ENCODE measurements at regions not wholly inside any gene's neighbourhood (a gene's known extent, or its start where the extent isn't known, plus 50 kb on each side); places are given as distances from the start of the nearest gene placed in this dataset.

GRCh38 chr5:124634741-124635323 is 111.6 kb downstream of the ZNF608 start:
- no peaks in the 10 kb centered on the region for H3K9me3 Mint-ChIP-seq (ENCODE audit: insufficient read depth)
- no peak for DNase-seq
- no peak overlapping the region for H3K4me3 Mint-ChIP-seq
- H3K4me1 Mint-ChIP-seq (ENCODE audit: low read depth), result no peaks in the 10 kb centered on the region
- ChIA-PET CTCF (no interaction called here), POLR2A (no interaction called here)
- no peak for ATAC-seq
- no peaks in the 10 kb centered on the region for H3K36me3 Mint-ChIP-seq (ENCODE audit: low read depth)
- H3K27ac Mint-ChIP-seq, result no peak overlapping the region
- peaks cover 10% of the 10 kb centered on the region for H3K27me3 Mint-ChIP-seq (ENCODE audit: low read depth)

- ATAC-seq (no peak), DNase-seq (no peak)
- POLR2A ChIA-PET, result no interaction called here
- CTCF ChIA-PET, result no interaction called here
- Mint-ChIP-seq H3K36me3 (ENCODE audit: low read depth) (no peaks in the 10 kb centered on the region), H3K4me3 (no peak overlapping the region), H3K4me1 (ENCODE audit: low read depth) (no peaks in the 10 kb centered on the region), H3K9me3 (ENCODE audit: insufficient read depth) (no peaks in the 10 kb centered on the region), H3K27me3 (ENCODE audit: low read depth) (peaks cover 10% of the 10 kb centered on the region), H3K27ac (no peak overlapping the region)
These were observed 112.2 kb downstream of the ZNF608 start for GRCh38 chr5:124634228-124634739.

GRCh38 chr5:124633209-124633608 is 113.2 kb downstream of the ZNF608 start:
- POLR2A ChIA-PET, result no interaction called here
- DNase-seq, result no peak
- CTCF ChIA-PET, result no interaction called here
- ATAC-seq, result no peak
- no peaks in the 10 kb centered on the region for H3K36me3 Mint-ChIP-seq (ENCODE audit: low read depth)
- H3K4me1 Mint-ChIP-seq (ENCODE audit: low read depth), result no peaks in the 10 kb centered on the region
- H3K27me3 Mint-ChIP-seq (ENCODE audit: low read depth), result peaks cover 10% of the 10 kb centered on the region
- H3K4me3 Mint-ChIP-seq, result no peak overlapping the region
- H3K9me3 Mint-ChIP-seq (ENCODE audit: insufficient read depth), result no peaks in the 10 kb centered on the region
- no peak overlapping the region for H3K27ac Mint-ChIP-seq

- CTCF ChIA-PET, result no interaction called here
- POLR2A ChIA-PET, result no interaction called here
- no peak overlapping the region for H3K27ac Mint-ChIP-seq
- peaks cover 10% of the 10 kb centered on the region for H3K27me3 Mint-ChIP-seq (ENCODE audit: low read depth)
- H3K4me3 Mint-ChIP-seq, result no peak overlapping the region
- H3K36me3 Mint-ChIP-seq (ENCODE audit: low read depth), result no peaks in the 10 kb centered on the region
- ATAC-seq, result no peak
- no peak for DNase-seq
- no peaks in the 10 kb centered on the region for H3K9me3 Mint-ChIP-seq (ENCODE audit: insufficient read depth)
- H3K4me1 Mint-ChIP-seq (ENCODE audit: low read depth), result no peaks in the 10 kb centered on the region
These were observed 114.4 kb downstream of the ZNF608 start for GRCh38 chr5:124631874-124632550.

GRCh38 chr5:124630767-124631704 is 115.4 kb downstream of the ZNF608 start:
- ATAC-seq (no peak), DNase-seq (no peak)
- Mint-ChIP-seq H3K27ac (no peak overlapping the region), H3K36me3 (ENCODE audit: low read depth) (no peaks in the 10 kb centered on the region), H3K9me3 (ENCODE audit: insufficient read depth) (no peaks in the 10 kb centered on the region), H3K27me3 (ENCODE audit: low read depth) (peaks cover 7% of the 10 kb centered on the region), H3K4me1 (ENCODE audit: low read depth) (no peaks in the 10 kb centered on the region), H3K4me3 (no peak overlapping the region)
- CTCF ChIA-PET, result no interaction called here
- POLR2A ChIA-PET, result no interaction called here

GRCh38 chr5:124628721-124629596 is 117.5 kb downstream of the ZNF608 start:
- ATAC-seq (no peak), DNase-seq (no peak)
- no peak overlapping the region for H3K4me3 Mint-ChIP-seq
- no peak overlapping the region for H3K27ac Mint-ChIP-seq
- H3K4me1 Mint-ChIP-seq (ENCODE audit: low read depth), result no peaks in the 10 kb centered on the region
- no peaks in the 10 kb centered on the region for H3K9me3 Mint-ChIP-seq (ENCODE audit: insufficient read depth)
- CTCF ChIA-PET, result no interaction called here
- no peaks in the 10 kb centered on the region for H3K36me3 Mint-ChIP-seq (ENCODE audit: low read depth)
- POLR2A ChIA-PET, result no interaction called here
- peaks cover 7% of the 10 kb centered on the region for H3K27me3 Mint-ChIP-seq (ENCODE audit: low read depth)

- DNase-seq (no peak), ATAC-seq (no peak)
- H3K36me3 Mint-ChIP-seq (ENCODE audit: low read depth), result no peaks in the 10 kb centered on the region
- ChIA-PET CTCF (no interaction called here), POLR2A (interaction anchor here (0.5 kb wide), 1 partner anchor 1100 kb away, joined by 3 read pairs; no protein-coding TSS in a partner anchor)
- peaks cover 3% of the 10 kb centered on the region for H3K27me3 Mint-ChIP-seq (ENCODE audit: low read depth)
- H3K9me3 Mint-ChIP-seq (ENCODE audit: insufficient read depth), result no peaks in the 10 kb centered on the region
- no peak overlapping the region for H3K27ac Mint-ChIP-seq
- H3K4me3 Mint-ChIP-seq, result no peak overlapping the region
- H3K4me1 Mint-ChIP-seq (ENCODE audit: low read depth), result no peaks in the 10 kb centered on the region
These were observed 118.4 kb downstream of the ZNF608 start for GRCh38 chr5:124627815-124628595.

GRCh38 chr5:124626053-124626452 is 120.4 kb downstream of the ZNF608 start:
- no peak overlapping the region for H3K27ac Mint-ChIP-seq
- no peaks in the 10 kb centered on the region for H3K4me1 Mint-ChIP-seq (ENCODE audit: low read depth)
- ChIA-PET CTCF (no interaction called here), POLR2A (no interaction called here)
- no peaks in the 10 kb centered on the region for H3K36me3 Mint-ChIP-seq (ENCODE audit: low read depth)
- DNase-seq, result no peak
- H3K9me3 Mint-ChIP-seq (ENCODE audit: insufficient read depth), result no peaks in the 10 kb centered on the region
- H3K4me3 Mint-ChIP-seq, result no peak overlapping the region
- H3K27me3 Mint-ChIP-seq (ENCODE audit: low read depth), result peaks cover 2% of the 10 kb centered on the region
- ATAC-seq, result no peak

GRCh38 chr5:124623265-124623664 is 123.2 kb downstream of the ZNF608 start:
- POLR2A ChIA-PET, result no interaction called here
- Mint-ChIP-seq H3K9me3 (ENCODE audit: insufficient read depth) (no peaks in the 10 kb centered on the region), H3K4me3 (no peak overlapping the region), H3K36me3 (ENCODE audit: low read depth) (no peaks in the 10 kb centered on the region), H3K27me3 (ENCODE audit: low read depth) (peaks cover 4% of the 10 kb centered on the region), H3K4me1 (ENCODE audit: low read depth) (no peaks in the 10 kb centered on the region), H3K27ac (no peak overlapping the region)
- DNase-seq, result no peak
- CTCF ChIA-PET, result no interaction called here
- no peak for ATAC-seq

- no peaks in the 10 kb centered on the region for H3K9me3 Mint-ChIP-seq (ENCODE audit: insufficient read depth)
- peaks cover 4% of the 10 kb centered on the region for H3K27me3 Mint-ChIP-seq (ENCODE audit: low read depth)
- no peaks in the 10 kb centered on the region for H3K4me1 Mint-ChIP-seq (ENCODE audit: low read depth)
- H3K4me3 Mint-ChIP-seq, result no peak overlapping the region
- ATAC-seq (no peak), DNase-seq (no peak)
- no peak overlapping the region for H3K27ac Mint-ChIP-seq
- ChIA-PET POLR2A (no interaction called here), CTCF (no interaction called here)
- no peaks in the 10 kb centered on the region for H3K36me3 Mint-ChIP-seq (ENCODE audit: low read depth)
These were observed 123.6 kb downstream of the ZNF608 start for GRCh38 chr5:124622851-124623250.

- CTCF ChIA-PET, result no interaction called here
- H3K4me3 Mint-ChIP-seq, result no peak overlapping the region
- H3K27ac Mint-ChIP-seq, result no peak overlapping the region
- H3K27me3 Mint-ChIP-seq (ENCODE audit: low read depth), result peaks cover 4% of the 10 kb centered on the region
- ATAC-seq, result no peak
- H3K36me3 Mint-ChIP-seq (ENCODE audit: low read depth), result no peaks in the 10 kb centered on the region
- no peaks in the 10 kb centered on the region for H3K4me1 Mint-ChIP-seq (ENCODE audit: low read depth)
- no peak for DNase-seq
- no peaks in the 10 kb centered on the region for H3K9me3 Mint-ChIP-seq (ENCODE audit: insufficient read depth)
- POLR2A ChIA-PET, result no interaction called here
These were observed 125.2 kb downstream of the ZNF608 start for GRCh38 chr5:124621279-124621678.

Measured in activated CD8-positive, alpha-beta T cell treated with anti-CD3 and anti-CD28 coated beads, Interleukin-2, amount 10 ng/mL, durations not matched to agents 7 days and 5 days (primary cell).